Urothelium cell line (cell line): ENCODE measurements at regions not wholly inside any gene's neighbourhood (a gene's known extent, or its start where the extent isn't known, plus 50 kb on each side); places are given as distances from the start of the nearest gene placed in this dataset.
"Not testable (repeated sequence)": the region's sequence is repeated elsewhere in the genome, so short reads cannot be mapped to it uniquely, and the experiment has no call there.

Source experiments
- DNase-seq: peaks from one replicate; pipeline ENCODE4 v3.0.0; 2011; ENCODE audit warnings: low spot score, mixed read lengths
- FAIRE-seq: peaks from 2 replicates; lab custom pipeline; 2011; peaks lifted over from hg19 to GRCh38; lab: Jason Lieb, UNC

DNA sequence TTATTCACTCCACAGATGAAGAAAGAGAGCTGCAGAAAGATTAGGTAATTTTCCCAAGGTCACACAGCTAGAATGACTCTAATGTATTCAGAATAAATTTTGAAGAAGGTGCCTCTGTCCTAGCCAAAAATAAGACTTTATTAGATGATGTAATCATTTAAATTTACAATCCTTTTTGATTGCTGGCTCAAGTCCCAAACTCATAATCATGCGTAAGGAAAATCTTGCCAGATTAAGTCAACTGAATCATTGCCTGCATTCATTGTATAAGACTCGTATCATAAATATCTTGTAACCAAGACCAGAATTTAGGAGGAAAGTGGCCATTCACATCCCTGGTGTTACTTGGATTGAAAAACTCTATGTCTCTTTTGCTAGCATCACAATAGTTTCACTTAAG lies 53.1 kb upstream of the STK39 start:
- DNase-seq (no peak), FAIRE-seq (no peak)

DNA sequence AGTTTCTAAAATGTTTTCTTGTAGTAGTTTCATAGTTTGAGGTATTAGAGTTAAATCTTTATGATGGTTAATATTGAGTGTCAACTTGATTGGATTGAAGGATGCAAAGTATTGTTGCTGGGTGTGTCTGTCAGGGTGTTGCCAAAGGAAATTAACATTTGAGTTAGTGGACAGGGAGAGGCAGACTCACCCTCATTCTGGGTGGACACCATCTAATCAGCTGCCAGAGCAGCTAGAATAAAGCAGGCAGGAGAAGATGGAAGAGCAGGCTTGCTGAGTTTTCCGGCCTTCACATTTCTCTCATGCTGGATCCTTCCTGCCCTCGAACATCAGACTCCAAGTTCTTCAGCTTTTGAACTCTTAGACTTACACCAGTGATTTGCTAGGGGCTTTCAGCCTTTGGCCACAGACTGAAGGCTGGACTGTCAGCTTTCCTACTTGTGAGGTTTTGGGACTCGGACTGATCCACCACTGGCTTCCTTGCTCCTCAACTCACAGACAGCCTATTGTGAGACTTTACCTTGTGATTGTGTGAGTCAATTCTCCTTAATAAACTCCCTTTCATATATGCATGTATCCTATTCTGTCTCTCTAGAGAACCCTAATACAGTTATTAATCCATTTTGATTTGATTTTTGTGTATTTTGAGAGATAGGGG lies 56.8 kb upstream of the STK39 start:
- no peak for DNase-seq
- no peak for FAIRE-seq

DNA sequence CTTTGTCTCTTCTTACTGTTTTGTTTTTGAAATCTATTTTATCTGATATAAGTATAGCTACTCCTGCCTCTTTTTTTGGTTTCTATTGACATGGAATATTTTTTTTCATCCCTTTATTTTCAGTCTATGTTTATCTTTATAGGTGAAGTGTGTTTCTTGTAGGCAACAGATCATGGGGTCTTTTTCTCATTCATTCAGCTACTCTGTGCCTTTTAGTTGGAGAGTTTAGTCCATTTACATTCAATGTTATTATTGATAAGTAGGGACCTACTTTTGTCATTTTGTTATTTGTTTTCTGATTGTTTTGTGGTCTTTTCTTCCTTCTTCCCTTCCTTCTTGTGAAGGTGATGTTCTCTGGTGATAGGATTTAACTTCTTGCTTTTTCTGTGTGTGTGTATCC lies 60.0 kb upstream of the STK39 start:
- FAIRE-seq, result no peak
- DNase-seq, result no peak

- no peak for FAIRE-seq
- DNase-seq, result no peak
Measured at GRCh38 chr2:168310580-168310979, 63.2 kb upstream of the STK39 start.

- no peak for FAIRE-seq
- DNase-seq, result no peak
Measured at GRCh38 chr2:168311261-168311910, 64.0 kb upstream of the STK39 start.

DNA sequence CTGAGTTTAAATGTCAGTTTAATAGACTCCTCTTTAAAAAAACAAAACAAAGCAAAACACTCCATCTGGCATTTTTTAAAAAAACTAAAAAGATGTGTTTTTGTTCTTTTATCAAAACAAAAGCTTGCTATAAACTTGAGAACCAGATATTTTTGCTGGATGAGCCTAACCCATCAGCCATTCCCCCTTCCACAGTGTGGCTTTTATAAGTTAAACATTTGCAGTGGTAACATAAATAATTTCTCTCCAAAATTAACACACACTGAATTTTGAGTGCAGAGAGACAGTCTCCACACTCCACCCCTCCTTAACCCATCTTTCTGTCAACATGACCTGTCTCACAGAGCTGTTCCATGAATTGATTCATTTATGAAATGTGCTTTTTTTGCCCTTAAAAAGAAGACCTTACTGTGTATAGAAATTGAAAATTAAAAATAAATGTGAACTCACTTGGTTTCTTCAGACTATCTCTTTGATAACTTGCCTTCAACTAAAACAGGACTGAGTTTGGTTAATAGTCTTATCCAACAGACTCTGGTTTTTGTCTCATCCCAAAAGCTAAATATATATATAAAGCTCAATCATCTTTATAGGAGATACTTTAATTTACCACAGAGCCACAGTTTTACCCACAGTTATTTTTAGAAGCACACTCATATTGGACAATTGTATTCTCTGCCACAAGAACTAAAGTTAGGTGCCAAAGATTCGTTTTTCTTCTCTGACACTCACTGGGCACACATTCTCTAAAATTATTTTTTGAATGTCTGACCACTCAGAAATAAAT lies 64.8 kb upstream of the STK39 start:
- DNase-seq (no peak), FAIRE-seq (no peak)

- no peak for FAIRE-seq
- DNase-seq, result no peak
Measured at GRCh38 chr2:168314236-168314635, 66.8 kb upstream of the STK39 start.

GRCh38 chr2:168315331-168316072 lies 68.1 kb upstream of the STK39 start:
- DNase-seq (no peak), FAIRE-seq (no peak)

GRCh38 chr2:168316073-168316440 lies 68.7 kb upstream of the STK39 start:
- no peak for FAIRE-seq
- no peak for DNase-seq

GRCh38 chr2:168317282-168317681 lies 69.9 kb upstream of the STK39 start:
- no peak for FAIRE-seq
- no peak for DNase-seq

DNA sequence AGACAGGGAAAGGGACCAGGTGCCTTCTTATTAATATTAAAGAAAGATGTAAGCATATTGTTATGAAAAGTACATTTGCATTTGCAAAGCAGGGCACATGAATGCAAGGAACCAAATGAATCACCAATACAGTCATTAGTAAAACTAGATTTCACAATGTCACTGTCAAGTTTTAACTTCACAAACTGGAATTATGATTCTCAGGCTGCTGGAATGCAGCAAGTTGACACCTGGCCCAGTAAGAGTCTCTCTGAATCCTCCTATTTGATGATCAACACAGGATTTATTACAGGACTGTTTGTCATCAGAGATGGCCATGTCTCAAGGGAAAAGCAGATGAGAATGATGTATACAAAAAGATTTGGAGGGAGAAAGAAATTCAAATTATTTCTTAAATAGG lies 72.9 kb upstream of the STK39 start:
- DNase-seq, result no peak
- FAIRE-seq, result no peak

GRCh38 chr2:168322325-168323007 lies 75.1 kb upstream of the STK39 start:
- DNase-seq, result no peak

GRCh38 chr2:168323529-168324021 lies 76.2 kb upstream of the STK39 start:
- DNase-seq (peak; percentile 11), FAIRE-seq (no peak)

More at GRCh38 chr2:168322325-168323007, 75.1 kb upstream of the STK39 start:
- no peak for FAIRE-seq

DNA sequence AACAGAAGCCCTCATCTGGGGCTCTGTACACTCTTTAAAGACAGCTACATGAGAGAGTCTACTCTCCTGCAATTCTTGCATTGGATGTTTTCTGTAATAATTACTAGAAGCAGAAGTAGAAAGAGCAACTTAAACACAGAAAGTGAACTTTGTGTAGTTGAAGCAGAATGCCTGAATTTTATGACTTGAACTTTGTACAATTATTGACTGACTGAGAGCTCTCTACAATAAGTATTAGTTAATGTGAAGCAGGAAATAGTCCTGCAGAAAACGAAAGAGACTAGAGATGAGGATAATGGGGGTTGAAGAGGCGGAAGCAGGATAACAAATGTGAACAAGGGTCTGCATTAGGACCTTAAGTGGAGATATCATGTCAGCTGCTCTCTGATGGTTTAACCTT lies 79.2 kb upstream of the STK39 start:
- no peak for DNase-seq
- no peak for FAIRE-seq

GRCh38 chr2:168327328-168327727 lies 79.9 kb upstream of the STK39 start:
- DNase-seq (no peak), FAIRE-seq (no peak)

DNA sequence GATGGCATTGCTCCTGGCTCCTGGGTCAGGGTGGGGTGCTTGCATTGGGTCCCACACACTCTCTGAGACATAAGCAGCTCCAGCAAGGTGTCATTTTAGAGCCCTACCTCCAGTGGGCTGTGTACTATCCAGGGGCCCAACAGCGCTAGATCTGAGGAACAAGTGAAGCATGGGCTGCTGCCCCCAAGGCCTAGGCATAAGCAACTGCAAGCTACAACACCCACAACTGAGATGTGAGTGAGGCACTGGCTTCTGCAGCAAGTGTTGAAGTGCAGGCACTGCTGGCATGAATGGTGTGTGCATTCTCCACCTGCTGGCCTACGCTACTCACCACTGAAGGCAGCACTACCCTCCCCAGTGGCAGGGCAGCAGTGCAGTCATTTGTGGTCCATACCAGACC lies 81.0 kb upstream of the STK39 start:
- DNase-seq (no peak), FAIRE-seq (no peak)

DNA sequence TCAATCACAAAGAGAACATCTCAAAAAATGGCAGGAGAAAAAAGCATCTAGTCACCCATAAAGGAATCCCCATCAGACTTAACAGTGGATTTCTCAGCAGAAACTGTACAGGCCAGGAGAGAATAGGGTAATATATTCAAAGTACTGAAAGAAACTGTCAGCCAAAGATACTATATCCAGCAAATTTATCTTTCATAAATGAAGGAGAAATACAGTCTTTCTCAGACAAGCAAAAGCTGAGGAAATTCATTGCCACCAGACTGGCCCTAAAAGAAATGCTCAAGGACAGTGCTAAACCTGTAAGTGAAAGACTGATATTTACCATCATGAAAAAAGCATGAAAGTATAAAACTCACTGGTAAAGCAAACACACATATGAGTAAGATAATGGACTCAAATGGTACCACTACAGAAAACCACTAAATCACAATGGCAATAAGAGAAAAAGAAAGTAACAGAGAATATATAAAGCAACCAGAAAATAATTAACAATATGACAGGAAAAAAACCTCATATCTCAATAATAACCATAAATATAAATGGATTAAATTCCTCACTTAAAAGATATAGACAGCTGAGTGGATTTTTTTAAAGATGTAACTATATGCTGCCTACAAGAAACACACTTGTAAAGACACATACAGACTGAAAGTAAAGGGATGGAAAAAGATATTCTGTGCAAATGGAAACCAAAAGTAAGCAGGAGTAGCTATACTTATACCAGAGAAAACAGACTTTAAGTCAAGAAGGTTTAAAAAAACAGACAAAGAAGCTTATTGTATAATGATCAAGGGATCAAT lies 83.4 kb upstream of the STK39 start:
- no peak for DNase-seq

GRCh38 chr2:168335254-168335653 lies 87.9 kb upstream of the STK39 start:
- DNase-seq, FAIRE-seq: not testable (repeated sequence)

More for the DNA sequence above, 83.4 kb upstream of the STK39 start:
- no peak for FAIRE-seq

DNA sequence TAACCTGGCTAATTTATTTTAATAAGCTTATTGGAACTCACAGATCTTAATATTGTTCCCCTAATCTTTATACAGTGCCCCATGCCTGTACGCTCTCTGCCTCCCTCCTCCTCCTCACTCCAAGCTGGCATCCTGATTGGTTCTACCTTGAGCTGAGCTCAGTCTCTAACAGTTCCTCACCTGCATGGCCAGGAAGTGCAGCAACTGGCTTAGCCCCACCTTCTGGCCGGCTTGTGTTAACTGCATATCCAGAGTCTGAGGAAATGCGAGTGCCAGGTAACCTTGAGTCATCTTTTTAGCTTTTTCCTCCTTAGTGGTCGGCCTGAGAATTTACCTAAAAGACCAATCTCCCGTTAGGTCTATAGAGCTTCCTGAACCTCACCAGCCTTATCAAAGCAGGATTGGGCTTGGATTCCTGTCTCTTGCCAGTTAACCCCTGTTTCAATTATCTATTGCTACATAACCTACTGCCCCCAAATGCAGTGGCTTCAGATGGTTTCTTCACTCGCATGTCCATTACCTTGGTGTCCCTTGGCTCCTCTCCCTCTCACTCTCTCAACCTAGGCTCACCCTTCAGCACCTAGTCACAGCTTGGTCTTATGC lies 89.5 kb upstream of the STK39 start:
- FAIRE-seq (no peak), DNase-seq (peak; percentile 40)
